GM21529 (cell line): ENCODE measurements at regions not wholly inside any gene's neighbourhood (a gene's known extent, or its start where the extent isn't known, plus 50 kb on each side); places are given as distances from the start of the nearest gene placed in this dataset.
A peak's percentile ranks its signal among the peaks of the same experiment; 100 is the strongest.
"Not testable (repeated sequence)": the region's sequence is repeated elsewhere in the genome, so short reads cannot be mapped to it uniquely, and the experiment has no call there.

Source experiments
- ATAC-seq: cut with Tn5 transposase; IDR thresholded peaks from one replicate; pipeline ENCODE4 v1.9.1; 2021; ENCODE audit not compliant: unreplicated experiment

GRCh38 chr3:191148131-191148530 is 50.9 kb upstream of the OSTN start:
- ATAC-seq: no peak

GRCh38 chr3:191143224-191143623 is 55.8 kb upstream of the OSTN start:
- ATAC-seq: no peak

GRCh38 chr3:191141728-191142127 is 57.3 kb upstream of the OSTN start:
- ATAC-seq: no peak

- ATAC-seq: peak; percentile 61
Observed at GRCh38 chr3:191139736-191140135, 59.3 kb upstream of the OSTN start.

GRCh38 chr3:191138937-191139336 is 60.1 kb upstream of the OSTN start:
- peak; percentile 40 for ATAC-seq

GRCh38 chr3:191137708-191138107 is 61.3 kb upstream of the OSTN start:
- no peak for ATAC-seq

- ATAC-seq: no peak
Observed at GRCh38 chr3:191136347-191136746, 62.7 kb upstream of the OSTN start.

- ATAC-seq: no peak
Observed at GRCh38 chr3:191135175-191135574, 63.9 kb upstream of the OSTN start.

- no peak for ATAC-seq
Observed at GRCh38 chr3:191133359-191133758, 65.7 kb upstream of the OSTN start.

- ATAC-seq: no peak
Observed at GRCh38 chr3:191131305-191131704, 67.7 kb upstream of the OSTN start.

GRCh38 chr3:191124891-191125290 is 74.2 kb upstream of the OSTN start:
- ATAC-seq: not testable (repeated sequence)

- ATAC-seq: no peak
Observed at GRCh38 chr3:191123946-191124345, 75.1 kb upstream of the OSTN start.

- ATAC-seq: no peak
Observed at GRCh38 chr3:191123231-191123630, 75.8 kb upstream of the OSTN start.

- ATAC-seq: no peak
Observed at GRCh38 chr3:191120447-191121298, 78.4 kb upstream of the OSTN start.

- ATAC-seq: peak; percentile 73
Observed at GRCh38 chr3:191119415-191120295, 79.4 kb upstream of the OSTN start.

GRCh38 chr3:191111722-191112121 is 87.3 kb upstream of the OSTN start:
- ATAC-seq: no peak

- peak; percentile 65 for ATAC-seq
Observed at GRCh38 chr3:191105418-191105817, 93.6 kb upstream of the OSTN start.

- no peak for ATAC-seq
Observed at GRCh38 chr3:191100516-191100915, 98.5 kb upstream of the OSTN start.

GRCh38 chr3:191094057-191094845 is 104.8 kb upstream of the OSTN start:
- no peak for ATAC-seq

GRCh38 chr3:191087391-191087790 is 111.7 kb upstream of the OSTN start:
- no peak for ATAC-seq

- no peak for ATAC-seq
Observed at GRCh38 chr3:191085091-191085490, 114.0 kb upstream of the OSTN start.
